SJSA1 (cell line): ENCODE measurements at regions not wholly inside any gene's neighbourhood (a gene's known extent, or its start where the extent isn't known, plus 50 kb on each side); places are given as distances from the start of the nearest gene placed in this dataset.

Experiments
- DNase-seq, 2 experiments: peaks; one replicate each; pipeline ENCODE4 v3.0.0-alpha.2; 2015 to 2020; ENCODE audit warnings: low spot score in 2 of 2, low read depth in 1 of 2
- H3K27ac ChIP-seq: fragments of 250-450 bp; sonication (Bioruptor Pico); 2 replicates; pipeline ENCODE4 v1.5.1; 2020; ENCODE audit warnings: mild to moderate bottlenecking, moderate library complexity
- H3K27me3 ChIP-seq: fragments of 250-450 bp; sonication (Bioruptor Pico); replicated peaks from 2 replicates; pipeline ENCODE4 v1.5.1; 2020; ENCODE audit warnings: mild to moderate bottlenecking, moderate library complexity
- H3K36me3 ChIP-seq: fragments of 250-450 bp; sonication (Bioruptor Pico); 2 replicates; pipeline ENCODE4 v1.5.1; 2020; ENCODE audit warnings: mild to moderate bottlenecking
- H3K4me1 ChIP-seq: fragments of 250-450 bp; sonication (Bioruptor Pico); replicated peaks from 2 replicates; pipeline ENCODE4 v1.6.1; 2021; ENCODE audit warnings: mild to moderate bottlenecking
- H3K4me3 ChIP-seq: fragments of 250-450 bp; sonication (Bioruptor Pico); 2 replicates; pipeline ENCODE4 v1.5.1; 2020; ENCODE audit warnings: mild to moderate bottlenecking
- H3K9me3 ChIP-seq: fragments of 250-450 bp; sonication (Bioruptor Pico); replicated peaks from 2 replicates; pipeline ENCODE4 v1.5.1; 2020; ENCODE audit warnings: mild to moderate bottlenecking

GRCh38 chr12:77600468-77600843 is 230.2 kb upstream of the NAV3 start:
- Histone ChIP-seq H3K9me3 (no peaks in the 10 kb centered on the region), H3K4me1 (no peaks in the 10 kb centered on the region), H3K36me3 (no peaks in the 10 kb centered on the region), H3K27ac (no peak overlapping the region), H3K4me3 (no peak overlapping the region), H3K27me3 (no peaks in the 10 kb centered on the region)
- DNase-seq, result no peak

- Histone ChIP-seq H3K4me3 (no peak overlapping the region), H3K36me3 (no peaks in the 10 kb centered on the region), H3K9me3 (no peaks in the 10 kb centered on the region), H3K27me3 (no peaks in the 10 kb centered on the region), H3K4me1 (no peaks in the 10 kb centered on the region), H3K27ac (no peak overlapping the region)
- no peak for DNase-seq
These were observed 230.8 kb upstream of the NAV3 start for GRCh38 chr12:77599782-77600467.

GRCh38 chr12:77594366-77594765 is 236.3 kb upstream of the NAV3 start:
- Histone ChIP-seq H3K27ac (no peak overlapping the region), H3K9me3 (no peaks in the 10 kb centered on the region; the same call in 1 of the 2 replicates), H3K4me3 (no peak overlapping the region), H3K27me3 (no peaks in the 10 kb centered on the region), H3K36me3 (no peaks in the 10 kb centered on the region), H3K4me1 (no peaks in the 10 kb centered on the region)
- DNase-seq, result no peak

- no peak for DNase-seq
These were observed 237.9 kb upstream of the NAV3 start for GRCh38 chr12:77592836-77593235.

GRCh38 chr12:77591959-77592743 is 238.5 kb upstream of the NAV3 start:
- no peaks in the 10 kb centered on the region for H3K4me1 ChIP-seq
- H3K36me3 ChIP-seq, result no peaks in the 10 kb centered on the region
- H3K27me3 ChIP-seq, result no peaks in the 10 kb centered on the region
- H3K9me3 ChIP-seq, result no peaks in the 10 kb centered on the region; the same call in 1 of the 2 replicates
- H3K27ac ChIP-seq, result no peak overlapping the region
- DNase-seq, result no peak
- H3K4me3 ChIP-seq, result no peak overlapping the region

More at GRCh38 chr12:77592836-77593235, 237.9 kb upstream of the NAV3 start:
- no peaks in the 10 kb centered on the region; the same call in 1 of the 2 replicates for H3K9me3 ChIP-seq
- no peaks in the 10 kb centered on the region for H3K36me3 ChIP-seq
- no peaks in the 10 kb centered on the region for H3K27me3 ChIP-seq
- no peaks in the 10 kb centered on the region for H3K4me1 ChIP-seq
- H3K4me3 ChIP-seq, result no peak overlapping the region
- no peak overlapping the region for H3K27ac ChIP-seq

- no peaks in the 10 kb centered on the region for H3K27me3 ChIP-seq
- H3K4me3 ChIP-seq, result no peak overlapping the region
- no peaks in the 10 kb centered on the region for H3K4me1 ChIP-seq
- no peaks in the 10 kb centered on the region; the same call in 1 of the 2 replicates for H3K9me3 ChIP-seq
- H3K36me3 ChIP-seq, result no peaks in the 10 kb centered on the region
- DNase-seq, result no peak
- H3K27ac ChIP-seq, result no peak overlapping the region
These were observed 240.4 kb upstream of the NAV3 start for GRCh38 chr12:77590306-77590705.

- DNase-seq, result no peak
- H3K27ac ChIP-seq, result no peak overlapping the region
- peaks cover 3% of the 10 kb centered on the region for H3K4me1 ChIP-seq
- H3K27me3 ChIP-seq, result no peaks in the 10 kb centered on the region
- no peak overlapping the region for H3K4me3 ChIP-seq
- no peaks in the 10 kb centered on the region; the same call in 1 of the 2 replicates for H3K9me3 ChIP-seq
- H3K36me3 ChIP-seq, result no peaks in the 10 kb centered on the region
These were observed 245.8 kb upstream of the NAV3 start for GRCh38 chr12:77584860-77585259.

GRCh38 chr12:77578466-77579220 is 252.1 kb upstream of the NAV3 start:
- H3K36me3 ChIP-seq, result no peaks in the 10 kb centered on the region
- no peaks in the 10 kb centered on the region for H3K9me3 ChIP-seq
- no peak overlapping the region for H3K4me3 ChIP-seq
- H3K27me3 ChIP-seq, result no peaks in the 10 kb centered on the region
- DNase-seq, result peak; percentile 49 to 83
- peak overlapping the region; percentile 64 for H3K27ac ChIP-seq
- H3K4me1 ChIP-seq, result peaks cover 35% of the 10 kb centered on the region

GRCh38 chr12:77577791-77578190 is 252.9 kb upstream of the NAV3 start:
- H3K27me3 ChIP-seq, result no peaks in the 10 kb centered on the region
- no peak for DNase-seq
- H3K9me3 ChIP-seq, result no peaks in the 10 kb centered on the region
- peaks cover 35% of the 10 kb centered on the region for H3K4me1 ChIP-seq
- peak overlapping the region; percentile 2; the same call in 1 of the 2 replicates for H3K4me3 ChIP-seq
- peak overlapping the region; percentile 64 for H3K27ac ChIP-seq
- no peaks in the 10 kb centered on the region for H3K36me3 ChIP-seq

GRCh38 chr12:77575376-77575919 is 255.2 kb upstream of the NAV3 start:
- Histone ChIP-seq H3K27me3 (no peaks in the 10 kb centered on the region), H3K36me3 (no peaks in the 10 kb centered on the region), H3K4me3 (no peak overlapping the region), H3K4me1 (peaks cover 35% of the 10 kb centered on the region), H3K9me3 (no peaks in the 10 kb centered on the region), H3K27ac (no peak overlapping the region)
- no peak for DNase-seq

GRCh38 chr12:77572371-77572770 is 258.3 kb upstream of the NAV3 start:
- Histone ChIP-seq H3K36me3 (no peaks in the 10 kb centered on the region), H3K27me3 (no peaks in the 10 kb centered on the region), H3K4me3 (no peak overlapping the region), H3K9me3 (no peaks in the 10 kb centered on the region), H3K27ac (no peak overlapping the region), H3K4me1 (peaks cover 10% of the 10 kb centered on the region)
- no peak for DNase-seq

GRCh38 chr12:77571768-77572167 is 258.9 kb upstream of the NAV3 start:
- no peaks in the 10 kb centered on the region for H3K9me3 ChIP-seq
- H3K4me1 ChIP-seq, result peaks cover 4% of the 10 kb centered on the region; the same call in 1 of the 2 replicates
- no peak overlapping the region for H3K4me3 ChIP-seq
- no peak for DNase-seq
- no peaks in the 10 kb centered on the region for H3K27me3 ChIP-seq
- no peaks in the 10 kb centered on the region for H3K36me3 ChIP-seq
- H3K27ac ChIP-seq, result no peak overlapping the region

- H3K4me1 ChIP-seq, result peaks cover 4% of the 10 kb centered on the region; the same call in 1 of the 2 replicates
- no peaks in the 10 kb centered on the region for H3K27me3 ChIP-seq
- H3K27ac ChIP-seq, result no peak overlapping the region
- H3K4me3 ChIP-seq, result no peak overlapping the region
- DNase-seq, result no peak
- H3K9me3 ChIP-seq, result no peaks in the 10 kb centered on the region
- H3K36me3 ChIP-seq, result no peaks in the 10 kb centered on the region
These were observed 259.6 kb upstream of the NAV3 start for GRCh38 chr12:77571127-77571526.
